ENCODE measurements at regions not wholly inside any gene's neighbourhood (a gene's known extent, or its start where the extent isn't known, plus 50 kb on each side); places are given as distances from the start of the nearest gene placed in this dataset.
A peak's percentile ranks its signal among the peaks of the same experiment; 100 is the strongest.

DNA sequence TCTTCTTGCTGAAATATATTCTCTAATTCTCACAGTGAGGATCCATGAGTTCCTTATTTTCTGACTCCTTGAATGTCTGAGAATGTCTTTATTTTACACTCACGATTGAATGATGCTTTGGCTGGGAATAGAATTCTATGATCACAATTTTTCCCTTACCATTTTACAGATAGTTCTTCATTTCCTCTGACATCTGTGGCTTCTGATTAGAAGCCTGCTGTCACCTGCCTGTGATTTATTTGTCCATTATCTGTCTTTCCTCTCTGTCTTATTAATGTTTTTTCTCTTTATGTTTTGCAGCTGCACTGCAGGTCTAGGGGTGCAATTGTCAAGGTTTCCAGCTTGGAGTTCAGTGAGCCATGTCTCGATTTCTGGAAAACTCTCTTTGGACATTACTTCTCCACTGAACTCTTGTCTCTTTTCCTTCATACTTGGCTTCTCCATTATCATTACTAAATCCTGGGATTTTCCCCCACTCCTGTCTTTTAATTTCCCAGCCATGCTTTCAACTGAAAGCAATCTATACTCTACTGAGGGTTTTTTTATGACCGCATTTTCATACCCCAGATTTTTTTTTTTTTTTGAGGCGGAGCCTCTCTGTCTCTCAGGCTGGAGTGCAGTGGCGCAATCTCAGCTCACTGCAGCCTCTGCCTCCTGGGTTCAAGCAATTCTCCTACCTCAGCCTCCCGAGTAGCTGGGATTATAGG, 85.8 kb upstream of the PRNP start:
- no peak for DNase-seq

GRCh38 chr20:4597215-4597614, 89.0 kb upstream of the PRNP start:
- DNase-seq: no peak

- no peak for DNase-seq
These were observed 93.1 kb upstream of the PRNP start for GRCh38 chr20:4593149-4593525.

- DNase-seq: peak; percentile 63
These were observed 93.7 kb upstream of the PRNP start for GRCh38 chr20:4592316-4593148.

DNA sequence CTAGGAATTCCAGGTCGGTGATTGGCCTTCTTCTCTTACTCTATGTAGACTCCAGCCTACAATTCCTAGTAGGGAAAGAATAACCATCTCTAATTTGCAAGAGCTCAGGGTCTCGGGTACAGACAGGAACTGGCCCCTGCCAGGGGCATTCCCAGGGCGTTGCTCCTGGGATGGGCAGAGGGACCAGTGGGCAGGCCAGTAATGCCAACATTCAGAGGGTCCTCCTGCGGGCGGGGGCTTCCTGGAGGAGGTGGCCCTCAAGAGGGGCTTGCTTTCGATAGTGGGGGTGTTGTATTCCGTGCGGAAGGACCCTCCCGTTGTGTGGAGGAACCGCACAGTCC, 94.3 kb upstream of the PRNP start:
- DNase-seq: no peak

- DNase-seq: no peak
These were observed 100.5 kb upstream of the PRNP start for GRCh38 chr20:4585758-4586157.

GRCh38 chr20:4585104-4585753, 101.0 kb upstream of the PRNP start:
- no peak for DNase-seq

DNA sequence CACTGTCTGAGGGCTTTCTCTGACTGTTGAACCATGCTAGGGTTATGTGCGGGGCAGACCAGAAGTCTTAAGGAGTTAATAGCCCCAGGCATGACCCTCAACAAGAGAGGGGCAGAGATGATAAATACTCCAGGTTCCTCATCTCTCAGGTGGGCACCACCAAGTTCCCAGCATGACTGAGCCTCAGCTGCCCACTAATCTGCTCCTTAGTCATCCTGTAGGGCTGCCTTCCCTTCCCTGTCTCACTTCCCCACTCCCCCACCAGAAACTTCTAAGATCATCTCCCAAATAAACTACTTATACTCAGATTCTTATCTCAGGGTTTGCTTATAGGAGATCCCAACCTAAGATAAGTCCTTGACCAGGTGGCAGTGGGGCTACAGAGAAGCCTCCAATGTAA, 101.7 kb upstream of the PRNP start:
- DNase-seq: no peak

GRCh38 chr20:4581838-4582237, 104.4 kb upstream of the PRNP start:
- DNase-seq: no peak

GRCh38 chr20:4578375-4578774, 107.9 kb upstream of the PRNP start:
- DNase-seq: no peak

- no peak for DNase-seq
These were observed 111.9 kb upstream of the PRNP start for GRCh38 chr20:4574356-4574690.

DNA sequence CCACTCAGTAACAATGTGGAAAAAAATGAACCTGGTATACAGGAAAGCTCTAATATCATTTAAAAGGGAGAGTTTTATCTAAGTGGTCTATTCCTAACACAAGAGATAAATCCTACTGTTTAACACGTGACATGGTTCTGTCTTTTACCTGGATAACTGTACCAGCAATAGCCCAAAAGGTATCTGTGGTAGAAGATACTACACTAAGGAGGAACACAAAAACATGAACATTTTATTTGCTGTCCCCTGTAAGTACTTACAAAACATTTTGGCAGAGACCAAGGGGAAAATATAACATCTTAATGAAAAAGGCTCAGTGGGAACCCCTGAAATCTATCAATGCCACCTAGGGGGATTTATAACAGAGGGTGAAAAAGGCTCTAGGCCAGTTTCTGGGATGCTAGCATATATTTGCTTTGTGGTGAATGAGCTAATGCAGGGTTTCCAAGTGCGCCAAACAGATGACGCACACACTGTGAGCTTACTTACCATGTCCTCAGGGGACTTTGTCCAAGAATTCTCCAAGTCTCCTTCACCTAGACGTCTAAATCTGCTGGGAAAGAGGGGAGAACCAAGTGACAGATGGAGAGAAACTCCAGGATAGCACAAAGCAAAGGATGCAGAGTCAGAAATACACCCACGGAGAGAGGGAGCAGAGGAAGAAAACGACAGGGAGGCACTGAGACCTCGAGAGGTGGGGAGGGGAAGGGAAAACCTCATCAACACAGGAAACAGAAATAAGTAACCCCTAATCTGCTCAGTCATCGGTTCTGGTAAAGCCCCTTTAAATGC, 112.5 kb upstream of the PRNP start:
- no peak for DNase-seq

- DNase-seq: no peak
These were observed 114.3 kb upstream of the PRNP start for GRCh38 chr20:4571759-4572531.

DNA sequence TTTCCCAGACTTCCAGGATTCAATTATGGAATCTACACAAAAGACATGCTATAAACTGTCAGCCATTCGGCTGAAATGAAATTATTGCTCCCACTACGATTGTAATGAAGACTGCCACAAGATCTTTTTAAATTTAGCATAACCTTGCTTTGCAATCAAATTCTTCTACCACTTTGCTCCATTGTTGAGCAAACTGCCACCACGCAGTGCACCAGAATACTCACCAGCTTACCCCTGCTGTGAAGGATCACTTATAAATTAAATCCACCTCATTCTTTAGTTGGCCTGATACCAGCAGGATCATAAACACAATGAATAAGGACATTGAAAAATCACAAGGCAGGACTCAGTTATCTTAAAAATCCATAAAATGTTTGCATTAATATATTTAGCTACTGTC, 116.4 kb upstream of the PRNP start:
- no peak for DNase-seq

DNA sequence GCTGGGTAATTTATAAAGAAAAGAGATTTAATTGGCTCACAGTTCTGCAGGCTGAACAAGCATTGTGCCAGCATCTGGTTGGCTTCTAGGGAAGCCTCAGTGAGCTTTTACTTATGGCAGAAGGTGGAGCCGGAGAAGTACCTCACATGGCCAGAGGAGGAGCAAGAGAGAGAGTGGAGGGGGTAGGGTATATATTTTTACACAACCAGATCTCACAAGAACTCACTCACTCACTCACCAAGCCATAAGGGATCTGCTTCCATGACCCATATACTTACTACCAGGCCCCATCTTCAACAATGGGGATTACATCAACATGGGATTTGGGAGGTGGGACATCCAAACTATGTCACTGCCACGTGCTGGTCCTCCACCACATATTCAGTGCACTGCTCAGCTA, 117.2 kb upstream of the PRNP start:
- DNase-seq: no peak

- no peak for DNase-seq
These were observed 117.8 kb upstream of the PRNP start for GRCh38 chr20:4568361-4568959.

GRCh38 chr20:4567170-4567569, 119.1 kb upstream of the PRNP start:
- DNase-seq: no peak

GRCh38 chr20:4563534-4563933, 122.7 kb upstream of the PRNP start:
- DNase-seq: peak; percentile 11

DNA sequence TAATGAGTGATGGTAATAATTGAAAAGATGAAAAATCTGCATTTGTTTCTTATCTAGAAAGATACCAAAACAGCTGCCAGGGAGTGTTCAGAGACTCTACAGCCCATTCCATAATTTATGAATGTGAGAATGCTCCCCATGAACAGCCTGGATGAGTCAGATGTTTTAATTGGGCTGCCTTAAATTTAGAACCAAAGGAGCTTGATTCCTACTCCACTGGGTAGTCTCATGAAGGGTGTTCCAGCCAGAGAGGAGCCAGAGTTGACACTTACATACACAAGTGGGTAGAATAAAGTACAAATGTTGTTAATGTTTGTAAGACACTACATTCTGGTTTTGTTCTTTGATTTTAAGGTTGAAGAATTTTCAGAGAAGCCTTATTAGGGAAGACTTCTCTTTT, 123.2 kb upstream of the PRNP start:
- no peak for DNase-seq

- no peak for DNase-seq
These were observed 125.6 kb upstream of the PRNP start for GRCh38 chr20:4560667-4561066.

GRCh38 chr20:4559906-4560305, 126.3 kb upstream of the PRNP start:
- no peak for DNase-seq

GRCh38 chr20:4559106-4559505, 127.2 kb upstream of the PRNP start:
- DNase-seq: no peak

All from activated CD4-positive, alpha-beta T cell treated with anti-CD3 and anti-CD28 coated beads, Interleukin-2, Interleukin-6, amounts not matched to agents 100 ng/mL and 50 ng/mL, durations not matched to agents 16 hours and 8 hours (primary cell).